IMR-90 (cell line): ENCODE measurements at regions not wholly inside any gene's neighbourhood (a gene's known extent, or its start where the extent isn't known, plus 50 kb on each side); places are given as distances from the start of the nearest gene placed in this dataset.

Experiments
- ATAC-seq: fragments of 200-7000 bp; cut with Tn5 transposase; 2 replicates; pipeline ENCODE4 v1.9.1; 2020; ENCODE audit warnings: low read depth, mild to moderate bottlenecking, moderate library complexity
- BruUV-seq: library from RNA; stranded (reverse); fragments of 400-500 nt; replicated peaks from 2 replicates; lab custom pipeline; 2021; lab: Mats Ljungman, UMichigan
- CTCF ChIA-PET: fragments of 300-600 bp; formaldehyde crosslinking; extraction: SDS; loops from one replicate; lab custom pipeline; 2021; ENCODE audit warnings: antibody characterized with exemption; lab: Yijun Ruan, JAX
- POLR2A ChIA-PET: fragments of 300-600 bp; sonication (Branson Sonifier 250); formaldehyde crosslinking; loops from one replicate; lab custom pipeline; 2022; ENCODE audit warnings: antibody characterized with exemption; ENCODE audit not compliant: unreplicated experiment; lab: Charles Lee
- DNase-seq: peaks from one replicate; pipeline ENCODE4 v3.0.0; 2013
- H2AFZ ChIP-seq: replicated peaks from 2 replicates; pipeline ENCODE3; 2013; ENCODE audit warnings: low read length, mild to moderate bottlenecking; ENCODE audit not compliant: poor library complexity
- H2AK5ac ChIP-seq: 2 replicates; pipeline ENCODE4 v1.6.1; 2013; ENCODE audit warnings: low read depth, low read length, inconsistent platforms
- H2AK9ac ChIP-seq: replicated peaks from 2 replicates; pipeline ENCODE3; 2013; ENCODE audit warnings: mild to moderate bottlenecking, low read depth, low read length, moderate library complexity; ENCODE audit not compliant: poor library complexity
- H2BK120ac ChIP-seq: 2 replicates; pipeline ENCODE4 v1.6.1; 2013; ENCODE audit warnings: low read depth, low read length, inconsistent platforms
- H2BK15ac ChIP-seq: 3 replicates; pipeline ENCODE4 v1.6.1; 2013; ENCODE audit warnings: low read depth, low read length, inconsistent platforms
- H2BK20ac ChIP-seq: 2 replicates; pipeline ENCODE4 v1.6.1; 2013; ENCODE audit warnings: low read depth, mild to moderate bottlenecking, inconsistent platforms, low read length, moderate library complexity
- H2BK5ac ChIP-seq: 2 replicates; pipeline ENCODE4 v1.6.1; 2013; ENCODE audit warnings: mild to moderate bottlenecking, low read depth, low read length, inconsistent platforms; ENCODE audit not compliant: poor library complexity, severe bottlenecking
- H3K14ac ChIP-seq: replicated peaks from 2 replicates; pipeline ENCODE4 v1.6.1; 2013; ENCODE audit warnings: low read depth, low read length, inconsistent platforms
- H3K18ac ChIP-seq: 2 replicates; pipeline ENCODE4 v1.6.1; 2013; ENCODE audit warnings: low read depth, low read length, control low read depth
- H3K23ac ChIP-seq: 2 replicates; pipeline ENCODE4 v1.6.1; 2013; ENCODE audit warnings: low read depth, low read length, inconsistent platforms
- H3K27ac ChIP-seq: 2 replicates; pipeline ENCODE4 v1.5.1; 2013; ENCODE audit warnings: mild to moderate bottlenecking, control low read depth, low read length; ENCODE audit not compliant: insufficient read depth
- H3K27me3 ChIP-seq: 2 replicates; pipeline ENCODE4 v1.6.1; 2013; ENCODE audit warnings: low read length; ENCODE audit not compliant: control insufficient read depth, insufficient read depth
- H3K36me3 ChIP-seq: 2 replicates; pipeline ENCODE4 v1.6.1; 2013; ENCODE audit warnings: low read length, mixed read lengths; ENCODE audit not compliant: control insufficient read depth, insufficient read depth
- H3K4ac ChIP-seq: 2 replicates; pipeline ENCODE4 v1.6.1; 2013; ENCODE audit warnings: low read depth, low read length, inconsistent platforms
- H3K4me1 ChIP-seq: 2 replicates; pipeline ENCODE4 v1.6.1; 2013; ENCODE audit warnings: low read length, mixed read lengths; ENCODE audit not compliant: control insufficient read depth, insufficient read depth
- H3K4me2 ChIP-seq: 2 replicates; pipeline ENCODE4 v1.6.1; 2013; ENCODE audit warnings: low read depth, mild to moderate bottlenecking, control low read depth, low read length, moderate library complexity
- H3K4me3 ChIP-seq: 2 replicates; pipeline ENCODE4 v1.5.1; 2013; ENCODE audit warnings: low read depth, mild to moderate bottlenecking, control low read depth, low read length, moderate library complexity; ENCODE audit not compliant: insufficient read depth
- H3K56ac ChIP-seq: 2 replicates; pipeline ENCODE4 v1.6.1; 2013; ENCODE audit warnings: low read length, inconsistent platforms; ENCODE audit not compliant: insufficient read depth; ENCODE audit errors: extremely low read depth
- H3K79me1 ChIP-seq, 2 experiments: 2 replicates each; pipeline ENCODE4 v1.6.1; 2013; ENCODE audit warnings: low read length in 2 of 2, inconsistent platforms in 1 of 2, low read depth in 1 of 2
- H3K9ac ChIP-seq: 2 replicates; pipeline ENCODE4 v1.6.1; 2013; ENCODE audit warnings: low read depth, low read length, control low read depth
- H3K9me1 ChIP-seq: 2 replicates; pipeline ENCODE4 v1.6.1; 2013; ENCODE audit warnings: low read length, inconsistent platforms; ENCODE audit not compliant: insufficient read depth
- H3K9me3 ChIP-seq: 2 replicates; pipeline ENCODE4 v1.6.1; 2013; ENCODE audit warnings: low read length; ENCODE audit not compliant: control insufficient read depth, insufficient read depth
- H4K20me1 ChIP-seq: 2 replicates; pipeline ENCODE4 v1.6.1; 2013; ENCODE audit warnings: low read length, inconsistent platforms; ENCODE audit not compliant: insufficient read depth
- H4K5ac ChIP-seq: 2 replicates; pipeline ENCODE4 v1.6.1; 2013; ENCODE audit warnings: mild to moderate bottlenecking, low read depth, low read length, control low read depth
- H4K8ac ChIP-seq, 2 experiments: 2 replicates each; pipeline ENCODE4 v1.6.1; 2013; ENCODE audit warnings: low read depth in 2 of 2, low read length in 2 of 2, control low read depth in 1 of 2, inconsistent platforms in 1 of 2
- H4K91ac ChIP-seq: 2 replicates; pipeline ENCODE4 v1.6.1; 2013; ENCODE audit warnings: low read depth, low read length, inconsistent platforms; ENCODE audit not compliant: insufficient read depth
- BHLHE40 ChIP-seq: fragments of 150-350 bp; IDR thresholded peaks from 2 replicates; pipeline ENCODE4 v1.6.1; 2016; ENCODE audit warnings: mild to moderate bottlenecking, low read depth, low read length
- CEBPB ChIP-seq: IDR thresholded peaks from 2 replicates; pipeline ENCODE4 v1.6.1; 2012; ENCODE audit warnings: low read depth, low read length, improper control_type of control experiment
- CHD1 ChIP-seq: IDR thresholded peaks from 2 replicates; pipeline ENCODE4 v1.6.1; 2012; ENCODE audit warnings: low read depth, low read length, improper control_type of control experiment
- CTCF ChIP-seq: conservative IDR thresholded peaks from 2 replicates; pipeline ENCODE4 v1.5.1; 2012; ENCODE audit warnings: mild to moderate bottlenecking, low read depth, low read length, improper control_type of control experiment
- FOS ChIP-seq: fragments of 150-350 bp; IDR thresholded peaks from 2 replicates; pipeline ENCODE4 v1.6.1; 2016; ENCODE audit warnings: low read depth, low read length
- MAFK ChIP-seq: IDR thresholded peaks from 2 replicates; pipeline ENCODE4 v1.6.1; 2012; ENCODE audit warnings: low read depth, low read length, improper control_type of control experiment
- MAZ ChIP-seq: IDR thresholded peaks from 2 replicates; pipeline ENCODE4 v1.6.1; 2012; ENCODE audit warnings: low read depth, mild to moderate bottlenecking, low read length, improper control_type of control experiment, moderate library complexity, borderline replicate concordance
- MXI1 ChIP-seq: IDR thresholded peaks from 2 replicates; pipeline ENCODE4 v1.6.1; 2012; ENCODE audit warnings: low read depth, mild to moderate bottlenecking, low read length, moderate library complexity, borderline replicate concordance
- NFE2L2 ChIP-seq: fragments of 150-350 bp; IDR thresholded peaks from 2 replicates; pipeline ENCODE4 v1.6.1; 2016; ENCODE audit warnings: low read depth, mild to moderate bottlenecking, low read length
- POLR2A ChIP-seq: IDR thresholded peaks from 2 replicates; pipeline ENCODE4 v1.6.1; 2012; ENCODE audit warnings: mild to moderate bottlenecking, low read depth, low read length
- RAD21 ChIP-seq: IDR thresholded peaks from 2 replicates; pipeline ENCODE4 v1.6.1; 2012; ENCODE audit warnings: low read length, improper control_type of control experiment
- RCOR1 ChIP-seq: IDR thresholded peaks from 2 replicates; pipeline ENCODE4 v1.6.1; 2012; ENCODE audit warnings: mild to moderate bottlenecking, low read length, improper control_type of control experiment; ENCODE audit not compliant: insufficient replicate concordance
- RFX5 ChIP-seq: IDR thresholded peaks from 2 replicates; pipeline ENCODE4 v1.8.0; 2012; ENCODE audit warnings: low read depth, mild to moderate bottlenecking, low read length, moderate library complexity
- SMC3 ChIP-seq: fragments of 150-350 bp; IDR thresholded peaks from 2 replicates; pipeline ENCODE4 v1.6.1; 2016; ENCODE audit warnings: low read depth, mild to moderate bottlenecking, antibody characterized with exemption, low read length, moderate library complexity
- WGBS, 2 experiments: methylation state at CpG; one replicate each; pipeline versions ENCODE4 v1.1.5 to v1.1.7; 2013; ENCODE audit warnings: missing lambda C conversion rate in 2 of 2; ENCODE audit not compliant: insufficient read length in 1 of 2; ENCODE audit errors: extremely low coverage in 2 of 2; 5-methylcytosine and 5-hydroxymethylcytosine counted together
- dilution Hi-C: fragments of 300-500 bp; cut with HindIII; formaldehyde crosslinking; loops from one replicate; pipeline ENCODE4 v1.14.3; 2018; ENCODE audit warnings: low sequenced_read_pairs; ENCODE audit not compliant: unreplicated experiment
- in situ Hi-C: fragments of 300-500 bp; cut with MboI; formaldehyde crosslinking; loops from 3 replicates; pipeline ENCODE4 v1.14.3; 2019; ENCODE audit warnings: low sequenced_read_pairs, inconsistent platforms, mixed read lengths
- intact Hi-C: fragments of 100-400 bp; cut with micrococcal nuclease; formaldehyde crosslinking; loops from 2 replicates; pipeline ENCODE4 v1.10.0; 2022
- TF ChIP-seq, protein P1 (sequence below): fragments of 150-350 bp; IDR thresholded peaks from 2 replicates; pipeline ENCODE4 v1.6.1; 2017; ENCODE audit warnings: mild to moderate bottlenecking, antibody characterized with exemption, low read length, low read depth
- TF ChIP-seq, protein P2 (sequence below): fragments of 150-350 bp; IDR thresholded peaks from 2 replicates; pipeline ENCODE4 v1.6.1; 2016; ENCODE audit warnings: low read depth, mild to moderate bottlenecking, low read length, moderate library complexity, borderline replicate concordance

DNA sequence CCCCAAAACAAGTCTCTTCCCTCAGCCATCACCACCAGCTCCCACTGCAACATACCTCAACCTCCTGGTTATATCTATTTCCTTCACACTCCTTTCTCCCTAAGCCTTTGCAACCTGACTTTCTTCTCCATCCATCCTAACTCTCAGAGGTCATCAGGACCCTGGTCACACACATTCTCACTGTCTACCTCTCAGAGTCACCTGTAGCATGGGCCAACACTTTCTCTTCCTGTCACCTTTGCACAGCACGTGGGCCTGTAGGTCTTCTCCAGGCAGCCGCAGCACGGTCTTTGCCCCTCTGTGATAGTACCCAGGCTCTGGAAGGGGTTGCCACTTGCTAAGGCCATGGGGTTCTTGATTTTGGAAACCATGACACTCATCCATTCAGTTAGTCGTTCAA lies 921.1 kb downstream of the UQCRFS1 start:
- intact Hi-C loops, result no loop called here
- H4K8ac ChIP-seq, result no peak overlapping the region
- H3K36me3 ChIP-seq, result no peaks in the 10 kb centered on the region
- H3K56ac ChIP-seq, result no peak overlapping the region
- H3K79me1 ChIP-seq, result no peaks in the 10 kb centered on the region
- POLR2A ChIA-PET, result no interaction called here
- TF ChIP-seq CHD1, result no peak
- no peak for TF ChIP-seq RCOR1
- TF ChIP-seq, protein P1, sequence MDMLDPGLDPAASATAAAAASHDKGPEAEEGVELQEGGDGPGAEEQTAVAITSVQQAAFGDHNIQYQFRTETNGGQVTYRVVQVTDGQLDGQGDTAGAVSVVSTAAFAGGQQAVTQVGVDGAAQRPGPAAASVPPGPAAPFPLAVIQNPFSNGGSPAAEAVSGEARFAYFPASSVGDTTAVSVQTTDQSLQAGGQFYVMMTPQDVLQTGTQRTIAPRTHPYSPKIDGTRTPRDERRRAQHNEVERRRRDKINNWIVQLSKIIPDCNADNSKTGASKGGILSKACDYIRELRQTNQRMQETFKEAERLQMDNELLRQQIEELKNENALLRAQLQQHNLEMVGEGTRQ, result no peak
- no peak for TF ChIP-seq MXI1
- TF ChIP-seq NFE2L2, result no peak
- no peak for TF ChIP-seq CTCF
- no peak for TF ChIP-seq MAZ
- TF ChIP-seq SMC3, result no peak
- TF ChIP-seq BHLHE40, result no peak
- TF ChIP-seq, protein P2, sequence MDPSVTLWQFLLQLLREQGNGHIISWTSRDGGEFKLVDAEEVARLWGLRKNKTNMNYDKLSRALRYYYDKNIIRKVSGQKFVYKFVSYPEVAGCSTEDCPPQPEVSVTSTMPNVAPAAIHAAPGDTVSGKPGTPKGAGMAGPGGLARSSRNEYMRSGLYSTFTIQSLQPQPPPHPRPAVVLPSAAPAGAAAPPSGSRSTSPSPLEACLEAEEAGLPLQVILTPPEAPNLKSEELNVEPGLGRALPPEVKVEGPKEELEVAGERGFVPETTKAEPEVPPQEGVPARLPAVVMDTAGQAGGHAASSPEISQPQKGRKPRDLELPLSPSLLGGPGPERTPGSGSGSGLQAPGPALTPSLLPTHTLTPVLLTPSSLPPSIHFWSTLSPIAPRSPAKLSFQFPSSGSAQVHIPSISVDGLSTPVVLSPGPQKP, result no peak
- no peak for TF ChIP-seq RAD21
- no peak for TF ChIP-seq CEBPB
- no peak for TF ChIP-seq POLR2A
- no peak for TF ChIP-seq MAFK
- TF ChIP-seq FOS, result no peak
- TF ChIP-seq RFX5, result no peak
- DNase-seq, result no peak
- H2AK9ac ChIP-seq, result no peak overlapping the region
- no peak overlapping the region for H2BK20ac ChIP-seq
- H3K4ac ChIP-seq, result no peak overlapping the region
- in situ Hi-C loops, result no loop called here
- no peak overlapping the region for H3K9ac ChIP-seq
- WGBS, 2 experiments, result 80% methylated on average over 1 of the region's 4 CpGs; no CpG with 5 or more reads in 1 of the 2 experiments
- no peak overlapping the region for H2AK5ac ChIP-seq
- H3K27me3 ChIP-seq, result no peaks in the 10 kb centered on the region
- H2AFZ ChIP-seq, result no peak overlapping the region
- H3K27ac ChIP-seq, result no peak overlapping the region
- dilution Hi-C loops, result no loop called here
- H3K4me2 ChIP-seq, result no peak overlapping the region
- H4K5ac ChIP-seq, result no peak overlapping the region
- H3K18ac ChIP-seq, result no peak overlapping the region
- CTCF ChIA-PET, result no interaction called here
- H4K91ac ChIP-seq, result no peak overlapping the region
- BruUV-seq, result no TSS peak
- H4K20me1 ChIP-seq, result no peaks in the 10 kb centered on the region
- no peak overlapping the region for H2BK15ac ChIP-seq
- no peaks in the 10 kb centered on the region for H3K4me1 ChIP-seq
- H3K9me3 ChIP-seq, result peaks cover 34% of the 10 kb centered on the region
- no peak for ATAC-seq
- no peaks in the 10 kb centered on the region for H3K9me1 ChIP-seq
- H3K14ac ChIP-seq, result no peak overlapping the region
- H3K4me3 ChIP-seq, result no peak overlapping the region
- H2BK120ac ChIP-seq, result no peak overlapping the region
- H3K23ac ChIP-seq, result no peak overlapping the region
- no peak overlapping the region for H2BK5ac ChIP-seq
